Common myeloid progenitor, CD34-positive (primary cell): ENCODE measurements at regions not wholly inside any gene's neighbourhood (a gene's known extent, or its start where the extent isn't known, plus 50 kb on each side); places are given as distances from the start of the nearest gene placed in this dataset.

Experiments used
- CTCF ChIA-PET: fragments of 350-600 bp; sonication (Branson Sonifier 250); formaldehyde crosslinking; loops from one replicate; lab custom pipeline; 2021; ENCODE audit warnings: antibody characterized with exemption; lab: Charles Lee
- POLR2A ChIA-PET: fragments of 350-600 bp; sonication (Branson Sonifier 250); formaldehyde crosslinking; loops from one replicate; lab custom pipeline; 2021; ENCODE audit warnings: antibody characterized with exemption; lab: Charles Lee
- DNase-seq, 3 donors: peaks; one replicate each; pipeline versions ENCODE4 v3.0.0 to v3.0.0-alpha.2; 2013
- H3K27ac ChIP-seq, 2 experiments: 1 replicate in 1 of 2; 2 replicates in 1 of 2; pipeline ENCODE4 v1.7.0; 2013; ENCODE audit warnings: inconsistent platforms in 2 of 2, low read length in 2 of 2, mild to moderate bottlenecking in 2 of 2, low read depth in 1 of 2, moderate library complexity in 1 of 2; ENCODE audit not compliant: severe bottlenecking in 2 of 2, insufficient read depth in 1 of 2, poor library complexity in 1 of 2
- H3K27me3 ChIP-seq, 5 experiments: replicated peaks in 2 of 5; 1 replicate in 3 of 5; 2 replicates in 2 of 5; pipeline versions ENCODE4 v1.6.1 to v1.7.0; 2013; ENCODE audit warnings: low read length in 4 of 5, mild to moderate bottlenecking in 2 of 5, moderate library complexity in 2 of 5, inconsistent platforms in 1 of 5; ENCODE audit not compliant: insufficient read depth in 5 of 5, control insufficient read depth in 4 of 5
- H3K36me3 ChIP-seq, 4 experiments: 1 replicate in 2 of 4; 2 replicates in 2 of 4; pipeline versions ENCODE4 v1.6.1 to v1.7.0; 2013; ENCODE audit warnings: low read length in 3 of 4, control low read depth in 1 of 4, mild to moderate bottlenecking in 1 of 4; ENCODE audit not compliant: control insufficient read depth in 4 of 4, insufficient read depth in 4 of 4
- H3K4me1 ChIP-seq, 4 experiments: 1 replicate in 3 of 4; 2 replicates in 1 of 4; pipeline versions ENCODE4 v1.6.1 to v1.7.1; 2013; ENCODE audit warnings: low read length in 3 of 4, mild to moderate bottlenecking in 3 of 4, control low read depth in 1 of 4, inconsistent platforms in 1 of 4, moderate library complexity in 1 of 4; ENCODE audit not compliant: control insufficient read depth in 4 of 4, insufficient read depth in 4 of 4; ENCODE audit errors: control extremely low read depth in 1 of 4
- H3K4me3 ChIP-seq, 7 experiments: 1 replicate in 4 of 7; 2 replicates in 3 of 7; pipeline versions ENCODE4 v1.5.1 to v1.7.0; 2013; ENCODE audit warnings: mild to moderate bottlenecking in 7 of 7, low read length in 6 of 7, moderate library complexity in 6 of 7, inconsistent platforms in 2 of 7, low read depth in 2 of 7, control low read depth in 1 of 7; ENCODE audit not compliant: insufficient read depth in 4 of 7, control insufficient read depth in 1 of 7; ENCODE audit errors: extremely low read depth in 1 of 7
- H3K9me3 ChIP-seq, 5 experiments: 1 replicate in 4 of 5; 2 replicates in 1 of 5; pipeline versions ENCODE4 v1.6.1 to v1.7.1; 2013; ENCODE audit warnings: low read length in 4 of 5, mild to moderate bottlenecking in 2 of 5, inconsistent platforms in 1 of 5, low read depth in 1 of 5, moderate library complexity in 1 of 5; ENCODE audit not compliant: control insufficient read depth in 4 of 5, insufficient read depth in 2 of 5; ENCODE audit errors: control extremely low read depth in 1 of 5
- whole genome bisulfite sequencing: methylation state at CpG from one replicate; pipeline ENCODE4 v1.1.5; 2013; ENCODE audit not compliant: insufficient coverage; 5-methylcytosine and 5-hydroxymethylcytosine counted together

DNA sequence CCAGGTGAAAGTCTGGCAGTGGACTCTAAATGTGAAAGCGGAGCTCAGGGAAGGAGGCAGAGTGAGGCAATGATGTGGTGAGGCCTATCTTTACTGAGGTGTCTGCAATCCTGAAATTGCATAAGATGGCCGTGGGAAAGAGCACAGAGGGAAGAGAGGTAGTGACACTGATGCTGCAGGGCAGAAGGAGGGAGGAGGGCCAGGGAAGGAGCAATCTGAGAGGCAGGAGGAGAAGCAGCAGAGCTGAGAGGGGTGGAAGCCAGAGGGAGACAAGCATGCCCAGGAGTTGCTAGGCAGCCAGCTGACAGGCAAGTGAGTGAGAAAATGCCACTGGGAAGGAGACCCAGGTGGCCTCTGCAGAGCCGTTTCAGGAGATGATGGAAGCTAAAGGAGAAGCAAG lies 97.4 kb upstream of the CNR1 start:
- no peak overlapping the region for H3K27ac ChIP-seq
- H3K4me1 ChIP-seq, result peaks cover 0 to 15% (median 0%) of the 10 kb centered on the region in 4 experiments
- no peaks in the 10 kb centered on the region for H3K36me3 ChIP-seq
- H3K27me3 ChIP-seq, result peaks cover 0 to 2% (median 0%) of the 10 kb centered on the region in 5 experiments
- H3K9me3 ChIP-seq, result no peaks in the 10 kb centered on the region
- WGBS, result 100% methylated on average over 3 of the region's 3 CpGs
- no peak overlapping the region for H3K4me3 ChIP-seq
- ChIA-PET CTCF (no interaction called here), POLR2A (no interaction called here)
- no peak for DNase-seq

DNA sequence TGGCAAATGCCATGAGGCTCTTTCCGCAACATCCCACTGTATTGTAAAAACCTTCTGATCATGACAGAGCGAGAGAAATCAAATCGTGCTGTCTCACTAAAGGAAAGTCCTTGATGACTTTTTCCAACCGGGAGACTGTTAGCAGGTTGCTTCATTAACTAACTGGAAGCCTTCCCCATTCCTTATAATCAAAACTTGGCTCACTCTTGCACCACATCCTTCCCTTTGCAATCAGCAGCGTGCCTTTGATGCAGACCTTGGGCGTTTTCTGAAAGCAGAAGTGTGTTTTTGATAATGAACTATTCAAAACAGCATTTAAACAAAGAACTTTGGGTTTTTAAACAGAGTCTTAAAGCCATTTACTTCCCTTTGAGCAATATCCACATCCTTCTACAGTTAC lies 96.2 kb upstream of the CNR1 start:
- Histone ChIP-seq H3K27ac (no peak overlapping the region), H3K36me3 (no peaks in the 10 kb centered on the region), H3K9me3 (no peaks in the 10 kb centered on the region), H3K4me1 (peaks cover 0 to 15% (median 0%) of the 10 kb centered on the region in 4 experiments), H3K4me3 (no peak overlapping the region), H3K27me3 (no peaks in the 10 kb centered on the region)
- peak in 2 of 3 donors; percentile 28 to 54 for DNase-seq
- 45% methylated on average over 4 of the region's 6 CpGs for WGBS
- POLR2A ChIA-PET, result no interaction called here
- CTCF ChIA-PET, result no interaction called here

DNA sequence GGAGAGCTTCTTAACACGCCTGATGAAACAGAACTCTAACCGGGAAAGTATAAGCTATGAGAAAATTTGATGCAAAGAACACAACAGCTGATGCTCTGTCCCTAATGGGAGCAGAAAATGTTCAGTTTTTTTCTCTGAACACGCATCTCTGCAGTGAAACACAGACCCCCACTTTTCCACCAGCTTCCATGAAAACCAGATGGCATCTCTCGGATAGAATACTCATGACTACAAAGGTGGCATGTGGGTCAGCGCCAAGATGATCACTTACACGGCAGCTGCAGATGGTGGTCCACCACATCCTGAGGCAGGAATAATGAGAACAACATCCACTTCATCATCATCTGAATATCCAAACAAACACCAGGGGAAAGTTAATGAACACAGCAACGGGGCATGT lies 85.2 kb upstream of the CNR1 start:
- Histone ChIP-seq H3K27me3 (no peaks in the 10 kb centered on the region), H3K9me3 (peaks cover 0 to 4% (median 0%) of the 10 kb centered on the region in 5 experiments), H3K36me3 (no peaks in the 10 kb centered on the region), H3K27ac (no peak overlapping the region), H3K4me3 (no peak overlapping the region), H3K4me1 (no peaks in the 10 kb centered on the region)
- ChIA-PET POLR2A (no interaction called here), CTCF (no interaction called here)
- 92% methylated on average over 5 of the region's 7 CpGs for WGBS
- no peak for DNase-seq

DNA sequence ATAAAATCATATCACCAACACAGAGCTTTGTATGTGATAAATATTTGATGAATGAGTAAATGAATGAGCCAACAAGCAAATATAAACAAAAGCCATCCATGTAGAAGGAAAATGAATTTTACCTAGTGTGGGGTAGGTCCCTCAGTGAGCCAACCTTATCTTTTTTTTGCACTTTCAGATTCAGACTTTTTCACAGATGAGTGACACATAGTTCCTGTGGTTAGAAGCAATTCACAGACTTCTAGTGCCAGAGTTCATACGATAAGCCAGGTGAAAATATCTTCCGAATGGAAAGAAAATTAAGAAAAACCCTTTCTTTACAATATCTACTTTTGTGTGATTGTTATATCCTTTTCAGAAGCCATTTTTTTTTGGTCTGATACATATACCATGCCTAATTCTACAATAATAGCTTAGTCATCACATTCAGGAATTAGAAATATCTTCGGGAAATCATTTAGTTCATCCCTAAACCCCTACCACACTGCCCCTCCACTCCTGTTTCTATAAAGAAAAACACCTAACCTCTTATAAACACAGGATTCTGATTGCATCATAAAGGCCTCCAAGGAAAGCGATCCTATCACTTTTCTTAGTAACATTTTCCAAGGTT lies 82.7 kb upstream of the CNR1 start:
- Histone ChIP-seq H3K4me3 (no peak overlapping the region), H3K9me3 (peaks cover 0 to 3% (median 0%) of the 10 kb centered on the region in 5 experiments), H3K27ac (no peak overlapping the region), H3K27me3 (no peaks in the 10 kb centered on the region), H3K36me3 (no peaks in the 10 kb centered on the region), H3K4me1 (no peaks in the 10 kb centered on the region)
- 83% methylated on average over 1 of the region's 4 CpGs for WGBS
- ChIA-PET POLR2A (no interaction called here), CTCF (no interaction called here)
- peak in 1 of 3 donors; percentile 22 for DNase-seq

DNA sequence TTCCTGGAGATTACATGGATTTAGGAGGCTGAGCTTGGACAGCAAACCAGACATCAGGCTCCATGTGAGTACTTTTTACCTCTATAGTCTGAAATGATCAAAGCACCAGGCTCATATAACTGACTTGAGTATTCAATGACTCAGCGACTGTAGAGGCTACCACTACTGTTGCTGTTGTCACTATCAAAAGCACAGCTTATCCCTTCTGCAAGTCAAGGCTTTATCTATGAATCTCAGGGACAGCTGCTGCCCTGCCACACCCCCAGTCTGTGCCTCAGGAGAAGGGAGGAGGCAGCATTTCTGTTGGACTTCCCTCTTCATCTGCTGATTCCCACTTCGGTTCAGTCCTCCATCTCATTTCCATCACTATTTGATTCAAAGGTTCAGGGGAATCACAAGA lies 80.5 kb upstream of the CNR1 start:
- Histone ChIP-seq H3K4me3 (no peak overlapping the region), H3K9me3 (no peaks in the 10 kb centered on the region), H3K27ac (no peak overlapping the region), H3K27me3 (no peaks in the 10 kb centered on the region), H3K36me3 (no peaks in the 10 kb centered on the region), H3K4me1 (no peaks in the 10 kb centered on the region)
- no CpG with 5 or more reads among the region's 2 CpGs for WGBS
- ChIA-PET POLR2A (no interaction called here), CTCF (no interaction called here)
- DNase-seq, result peak in 2 of 3 donors; percentile 19 to 46

DNA sequence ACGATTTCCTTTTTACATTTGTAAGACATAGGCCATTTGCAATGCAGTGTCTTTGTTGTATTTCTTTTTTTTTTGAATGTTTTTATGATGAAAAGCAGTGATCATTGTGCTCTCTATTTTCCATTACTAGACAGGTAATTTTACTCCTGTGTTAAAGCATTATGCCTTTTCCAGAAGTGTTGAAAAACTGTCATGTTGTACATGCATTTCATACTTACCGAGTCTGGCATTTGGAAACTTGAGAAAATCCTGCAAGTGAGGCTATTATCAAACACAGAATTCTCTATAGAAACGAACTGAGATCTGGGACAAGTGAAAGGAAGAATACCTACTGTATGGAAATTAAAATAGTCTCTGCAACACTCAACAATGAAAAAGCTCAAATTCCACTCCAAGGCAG lies 78.6 kb upstream of the CNR1 start:
- ChIA-PET CTCF (no interaction called here), POLR2A (no interaction called here)
- H3K36me3 ChIP-seq, result no peaks in the 10 kb centered on the region
- no peak overlapping the region for H3K27ac ChIP-seq
- H3K4me3 ChIP-seq, result no peak overlapping the region
- no peak for DNase-seq
- H3K27me3 ChIP-seq, result no peaks in the 10 kb centered on the region
- H3K4me1 ChIP-seq, result no peaks in the 10 kb centered on the region
- WGBS, result no CpG with 5 or more reads among the region's 3 CpGs
- no peaks in the 10 kb centered on the region for H3K9me3 ChIP-seq

DNA sequence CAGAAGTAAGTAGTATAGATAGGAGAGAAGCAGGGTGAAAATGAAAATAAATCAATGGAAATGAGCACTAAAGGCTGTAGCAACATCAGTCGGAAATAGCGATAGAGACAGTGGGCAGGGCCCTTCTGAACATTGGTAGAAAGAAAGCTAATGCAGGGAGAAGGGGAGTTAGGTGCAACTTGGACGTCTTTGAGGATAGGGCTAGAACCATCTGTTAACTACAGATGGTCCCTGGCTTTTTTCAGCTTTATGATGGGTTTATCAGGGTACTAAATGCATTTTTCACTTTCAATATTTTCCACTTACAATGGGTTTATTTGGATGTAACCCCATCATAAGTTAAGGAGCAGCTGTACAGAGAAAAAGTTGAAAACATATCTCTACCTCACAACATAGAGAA lies 72.8 kb upstream of the CNR1 start:
- Histone ChIP-seq H3K27ac (no peak overlapping the region), H3K9me3 (no peaks in the 10 kb centered on the region), H3K4me3 (no peak overlapping the region), H3K27me3 (no peaks in the 10 kb centered on the region), H3K36me3 (no peaks in the 10 kb centered on the region), H3K4me1 (no peaks in the 10 kb centered on the region)
- ChIA-PET CTCF (interaction anchor here (0.6 to 1.0 kb wide), 2 partner anchors 31 to 321 kb away, joined by 3 read pairs; no protein-coding TSS in a partner anchor), POLR2A (no interaction called here)
- DNase-seq, result no peak
- WGBS, result 90% methylated on average over 2 of the region's 3 CpGs
